ENCODE measurements at regions not wholly inside any gene's neighbourhood (a gene's known extent, or its start where the extent isn't known, plus 50 kb on each side); places are given as distances from the start of the nearest gene placed in this dataset.

- no peak for TF ChIP-seq POLR2A (IDR thresholded peaks at IDR 0.05)
- no peak for TF ChIP-seq CTCF (IDR thresholded peaks at IDR 0.05)
These were observed 160.1 kb upstream of the PMEPA1 start for GRCh38 chr20:57869951-57870315.

All from esophagus squamous epithelium (tissue), 4 donors.